ENCODE measurements at regions not wholly inside any gene's neighbourhood (a gene's known extent, or its start where the extent isn't known, plus 50 kb on each side); places are given as distances from the start of the nearest gene placed in this dataset.
A peak's percentile ranks its signal among the peaks of the same experiment; 100 is the strongest.

DNA sequence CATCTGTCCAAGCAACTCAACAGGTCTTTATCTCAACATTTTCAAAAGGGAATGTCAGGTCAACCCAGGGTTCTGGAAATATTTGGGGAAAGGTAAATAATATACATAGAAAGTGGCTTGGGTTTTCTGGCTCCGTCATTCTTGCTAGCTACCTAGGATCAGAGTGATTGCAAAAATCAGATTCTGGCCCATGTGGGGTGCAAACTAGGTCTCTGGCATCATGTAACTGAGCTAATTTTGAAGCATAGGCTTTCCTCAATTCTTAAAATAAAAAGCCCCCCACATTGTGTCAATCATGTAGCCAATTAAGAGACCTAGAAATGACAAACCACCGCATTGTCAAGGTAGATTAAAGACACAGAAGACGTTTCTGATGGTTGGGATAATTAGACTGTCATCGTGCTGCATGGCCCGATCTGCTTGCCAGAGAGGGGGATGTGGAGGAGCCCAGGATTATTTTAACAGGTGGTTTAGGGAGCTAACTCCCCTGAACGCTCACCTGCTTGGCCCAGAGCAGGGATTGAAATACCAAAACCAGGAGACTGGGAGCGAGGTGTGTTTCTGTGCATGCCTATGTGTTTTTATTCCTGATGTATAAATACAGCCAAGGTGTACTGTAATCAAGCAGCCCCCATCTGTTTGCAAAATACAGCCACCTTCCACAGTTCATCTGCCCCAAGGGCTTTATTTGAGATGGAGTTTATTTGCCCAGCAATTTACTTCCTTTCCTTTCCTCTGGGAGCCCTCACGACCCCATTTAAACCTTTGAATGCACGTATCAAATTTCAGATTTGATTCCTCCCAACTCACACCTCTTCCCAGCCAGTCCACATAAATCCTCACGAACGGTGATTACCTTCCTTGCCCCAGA lies 189.5 kb downstream of the TTC8 start:
- Mint-ChIP-seq H3K27ac (no peak overlapping the region), H3K4me1 (no peaks in the 10 kb centered on the region), H3K36me3 (no peaks in the 10 kb centered on the region), H3K9me3 (no peaks in the 10 kb centered on the region), H3K4me3 (no peak overlapping the region), H3K27me3 (peaks cover 9% of the 10 kb centered on the region)
- DNase-seq (ENCODE audit: low spot score in 2 of 2) (no peak), ATAC-seq (ENCODE audit: low read depth) (no peak)

GRCh38 chr14:89014569-89014850 lies 190.1 kb downstream of the TTC8 start:
- Mint-ChIP-seq H3K4me1 (no peaks in the 10 kb centered on the region), H3K36me3 (no peaks in the 10 kb centered on the region), H3K9me3 (no peaks in the 10 kb centered on the region), H3K27me3 (peaks cover 9% of the 10 kb centered on the region), H3K27ac (no peak overlapping the region), H3K4me3 (no peak overlapping the region)
- DNase-seq (ENCODE audit: low spot score in 2 of 2) (no peak), ATAC-seq (ENCODE audit: low read depth) (no peak)

- Mint-ChIP-seq H3K27ac (no peak overlapping the region), H3K27me3 (peaks cover 9% of the 10 kb centered on the region), H3K9me3 (no peaks in the 10 kb centered on the region), H3K4me3 (no peak overlapping the region), H3K36me3 (no peaks in the 10 kb centered on the region), H3K4me1 (no peaks in the 10 kb centered on the region)
- ATAC-seq (ENCODE audit: low read depth) (no peak), DNase-seq (ENCODE audit: low spot score in 2 of 2) (no peak)
Observed at GRCh38 chr14:89015016-89015415, 190.6 kb downstream of the TTC8 start.

DNA sequence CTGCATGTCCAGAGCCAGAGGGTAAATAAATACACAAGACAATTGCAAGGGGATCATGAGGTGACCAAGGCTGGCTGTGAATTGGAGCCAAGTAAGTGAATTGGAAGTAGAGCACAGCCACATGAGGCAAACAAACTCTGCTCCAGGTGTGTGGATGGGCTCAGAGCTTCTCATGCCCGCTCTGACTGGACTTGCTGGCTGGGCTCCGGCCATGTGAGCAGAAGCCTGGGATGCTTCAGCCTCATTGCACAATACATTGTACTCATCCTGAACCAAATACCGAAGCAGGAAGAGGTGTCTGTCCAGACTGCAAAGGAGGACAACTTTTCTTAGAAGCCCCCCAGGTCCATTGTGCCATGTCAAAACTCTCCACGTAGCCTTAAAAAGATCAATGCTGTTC lies 193.0 kb downstream of the TTC8 start:
- Mint-ChIP-seq H3K27ac (no peak overlapping the region), H3K4me3 (no peak overlapping the region), H3K4me1 (no peaks in the 10 kb centered on the region), H3K9me3 (no peaks in the 10 kb centered on the region), H3K36me3 (no peaks in the 10 kb centered on the region), H3K27me3 (peaks cover 12% of the 10 kb centered on the region)
- DNase-seq (ENCODE audit: low spot score in 2 of 2) (no peak), ATAC-seq (ENCODE audit: low read depth) (no peak)

DNA sequence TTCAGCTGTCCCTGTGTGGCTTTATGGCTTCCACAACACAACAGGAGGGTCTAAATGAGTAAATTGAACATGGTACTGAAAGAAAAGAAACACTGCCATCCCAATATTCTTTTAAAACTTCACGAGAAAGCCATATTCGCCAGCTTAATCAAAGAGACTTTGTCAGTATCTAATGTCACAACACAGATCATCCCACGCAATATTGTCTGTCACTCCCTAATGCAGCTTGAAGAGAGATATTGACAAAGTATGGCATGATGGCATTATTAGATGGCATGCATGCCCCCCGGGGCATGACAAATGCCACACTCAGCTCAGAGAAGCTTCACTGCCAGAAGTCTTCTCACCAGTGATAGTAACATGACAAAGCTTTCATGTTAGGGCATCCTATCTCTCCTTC lies 197.8 kb downstream of the TTC8 start:
- peaks cover 22% of the 10 kb centered on the region for H3K27me3 Mint-ChIP-seq
- H3K36me3 Mint-ChIP-seq: no peaks in the 10 kb centered on the region

GRCh38 chr14:89024691-89025090 lies 200.2 kb downstream of the TTC8 start:
- no peak overlapping the region for H3K27ac Mint-ChIP-seq
- H3K36me3 Mint-ChIP-seq: no peaks in the 10 kb centered on the region
- DNase-seq (ENCODE audit: low spot score in 2 of 2) (no peak), ATAC-seq (ENCODE audit: low read depth) (no peak)
- peaks cover 26% of the 10 kb centered on the region for H3K27me3 Mint-ChIP-seq
- no peak overlapping the region for H3K4me3 Mint-ChIP-seq
- no peaks in the 10 kb centered on the region for H3K9me3 Mint-ChIP-seq
- H3K4me1 Mint-ChIP-seq: no peaks in the 10 kb centered on the region

More for the DNA sequence above, 197.8 kb downstream of the TTC8 start:
- ATAC-seq (ENCODE audit: low read depth) (no peak), DNase-seq (ENCODE audit: low spot score in 2 of 2) (no peak)
- H3K4me1 Mint-ChIP-seq: no peaks in the 10 kb centered on the region
- H3K27ac Mint-ChIP-seq: no peak overlapping the region
- no peak overlapping the region for H3K4me3 Mint-ChIP-seq
- H3K9me3 Mint-ChIP-seq: no peaks in the 10 kb centered on the region

GRCh38 chr14:89025561-89026236 lies 201.2 kb downstream of the TTC8 start:
- DNase-seq (ENCODE audit: low spot score in 2 of 2) (no peak), ATAC-seq (ENCODE audit: low read depth) (no peak)
- peaks cover 34% of the 10 kb centered on the region for H3K27me3 Mint-ChIP-seq
- H3K27ac Mint-ChIP-seq: no peak overlapping the region
- H3K36me3 Mint-ChIP-seq: no peaks in the 10 kb centered on the region
- H3K4me3 Mint-ChIP-seq: no peak overlapping the region
- H3K9me3 Mint-ChIP-seq: no peaks in the 10 kb centered on the region
- H3K4me1 Mint-ChIP-seq: no peaks in the 10 kb centered on the region

- peak; percentile 58 to 75 for DNase-seq (ENCODE audit: low spot score in 2 of 2)
- H3K36me3 Mint-ChIP-seq: no peaks in the 10 kb centered on the region
- H3K4me3 Mint-ChIP-seq: peak overlapping the region; percentile 51
- peaks cover 35% of the 10 kb centered on the region for H3K27me3 Mint-ChIP-seq
- H3K9me3 Mint-ChIP-seq: no peaks in the 10 kb centered on the region
- no peaks in the 10 kb centered on the region for H3K4me1 Mint-ChIP-seq
- no peak overlapping the region for H3K27ac Mint-ChIP-seq
- peak; percentile 92 for ATAC-seq (ENCODE audit: low read depth)
Observed at GRCh38 chr14:89027097-89027740, 202.8 kb downstream of the TTC8 start.

- Mint-ChIP-seq H3K27ac (no peak overlapping the region), H3K27me3 (peaks cover 25% of the 10 kb centered on the region), H3K4me3 (no peak overlapping the region), H3K4me1 (no peaks in the 10 kb centered on the region), H3K36me3 (no peaks in the 10 kb centered on the region), H3K9me3 (no peaks in the 10 kb centered on the region)
- ATAC-seq (ENCODE audit: low read depth) (no peak), DNase-seq (ENCODE audit: low spot score in 2 of 2) (no peak)
Observed at GRCh38 chr14:89028462-89029134, 204.1 kb downstream of the TTC8 start.

- Mint-ChIP-seq H3K4me3 (no peak overlapping the region), H3K4me1 (no peaks in the 10 kb centered on the region), H3K27ac (no peak overlapping the region), H3K36me3 (no peaks in the 10 kb centered on the region), H3K27me3 (peaks cover 17% of the 10 kb centered on the region), H3K9me3 (no peaks in the 10 kb centered on the region)
- ATAC-seq (ENCODE audit: low read depth) (no peak), DNase-seq (ENCODE audit: low spot score in 2 of 2) (no peak)
Observed at GRCh38 chr14:89029961-89030694, 205.7 kb downstream of the TTC8 start.

- Mint-ChIP-seq H3K9me3 (no peaks in the 10 kb centered on the region), H3K36me3 (no peaks in the 10 kb centered on the region), H3K4me1 (no peaks in the 10 kb centered on the region), H3K27ac (no peak overlapping the region), H3K27me3 (peaks cover 20% of the 10 kb centered on the region), H3K4me3 (no peak overlapping the region)
- ATAC-seq (ENCODE audit: low read depth): no peak
- DNase-seq (ENCODE audit: low spot score in 2 of 2): no peak
Observed at GRCh38 chr14:89030921-89031320, 206.5 kb downstream of the TTC8 start.

- no peaks in the 10 kb centered on the region for H3K9me3 Mint-ChIP-seq
- no peak overlapping the region for H3K27ac Mint-ChIP-seq
- ATAC-seq (ENCODE audit: low read depth): no peak
- H3K4me3 Mint-ChIP-seq: no peak overlapping the region
- DNase-seq (ENCODE audit: low spot score in 2 of 2): no peak
- H3K36me3 Mint-ChIP-seq: no peaks in the 10 kb centered on the region
- no peaks in the 10 kb centered on the region for H3K4me1 Mint-ChIP-seq
- peaks cover 24% of the 10 kb centered on the region for H3K27me3 Mint-ChIP-seq
Observed at GRCh38 chr14:89032086-89032649, 207.7 kb downstream of the TTC8 start.

GRCh38 chr14:89033756-89034155 lies 209.3 kb downstream of the TTC8 start:
- peaks cover 30% of the 10 kb centered on the region for H3K27me3 Mint-ChIP-seq
- no peaks in the 10 kb centered on the region for H3K9me3 Mint-ChIP-seq
- DNase-seq (ENCODE audit: low spot score in 2 of 2) (no peak), ATAC-seq (ENCODE audit: low read depth) (no peak)
- H3K27ac Mint-ChIP-seq: no peak overlapping the region
- no peaks in the 10 kb centered on the region for H3K4me1 Mint-ChIP-seq
- H3K36me3 Mint-ChIP-seq: no peaks in the 10 kb centered on the region
- no peak overlapping the region for H3K4me3 Mint-ChIP-seq

Data from memory B cell (primary cell).